ENCODE measurements at regions not wholly inside any gene's neighbourhood (a gene's known extent, or its start where the extent isn't known, plus 50 kb on each side); places are given as distances from the start of the nearest gene placed in this dataset.

DNA sequence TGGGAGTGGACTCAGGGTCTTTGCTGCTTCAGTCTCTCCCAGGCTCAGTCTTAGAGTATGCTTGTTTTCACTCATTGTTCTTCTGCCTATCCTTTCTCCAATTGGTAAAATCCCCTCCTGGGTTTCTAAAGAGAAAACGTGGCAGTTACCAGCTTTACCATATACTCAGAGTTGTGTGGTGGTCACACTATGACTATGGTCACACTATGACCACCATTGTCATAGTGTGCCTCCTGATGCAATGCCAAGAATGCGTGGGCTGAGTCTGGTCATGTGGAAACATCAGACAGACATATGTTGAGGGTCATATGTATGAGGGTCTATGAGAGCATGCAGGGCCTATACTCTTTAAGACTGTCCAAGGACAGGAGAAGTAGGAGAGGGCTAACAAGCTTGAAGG, 326.5 kb upstream of the PRR16 start:
- Histone ChIP-seq H3K4me1 (replicated peaks in 1 of 2; ENCODE audit: control insufficient read depth in 2 of 2, insufficient read depth in 2 of 2, low read length in 2 of 2) (no peaks in the 10 kb centered on the region), H3K9me1 (ENCODE audit: control insufficient read depth, insufficient read depth, low read length) (no peaks in the 10 kb centered on the region), H3K4me2 (ENCODE audit: insufficient read depth, low read length) (no peak overlapping the region), H2AFZ (ENCODE audit: low read depth, low read length) (no peak overlapping the region), H4K20me1 (replicated peaks; ENCODE audit: control insufficient read depth, insufficient read depth, low read length) (no peaks in the 10 kb centered on the region), H3K9ac (ENCODE audit: insufficient read depth in 1 of 2, low read depth in 2 of 2, low read length in 2 of 2) (no peak overlapping the region), H3K9me3 (replicated peaks; ENCODE audit: control insufficient read depth, insufficient read depth, low read depth, low read length) (no peaks in the 10 kb centered on the region), H3K4me3 (no peak overlapping the region), H3K27ac (ENCODE audit: extremely low read depth, low read depth, low read length) (no peak overlapping the region), H3K36me3 (ENCODE audit: control insufficient read depth, insufficient read depth, low read length) (no peaks in the 10 kb centered on the region), H3K27me3 (ENCODE audit: control insufficient read depth in 2 of 2, insufficient read depth in 2 of 2, low read length in 2 of 2) (no peaks in the 10 kb centered on the region), H3K79me2 (ENCODE audit: control insufficient read depth, insufficient read depth, low read length) (no peaks in the 10 kb centered on the region)
- BruUV-seq (replicated peaks) = no TSS peak
- ATAC-seq (no peak), DNase-seq (ENCODE audit: extremely low read depth in 1 of 4, low spot score in 3 of 4) (no peak), FAIRE-seq (no peak)
- intact Hi-C loops (cut with micrococcal nuclease) (no loop called here), in situ Hi-C loops (cut with MboI) (no loop called here)
- ChIA-PET CTCF (ENCODE audit: low intra/inter-chr PET ratio) (no interaction called here), POLR2A (no interaction called here)
- WGBS (ENCODE audit: insufficient coverage, low coverage, missing lambda C conversion rate) = 9% methylated on average over 2 of the region's 2 CpGs
- TF ChIP-seq, protein P1, sequence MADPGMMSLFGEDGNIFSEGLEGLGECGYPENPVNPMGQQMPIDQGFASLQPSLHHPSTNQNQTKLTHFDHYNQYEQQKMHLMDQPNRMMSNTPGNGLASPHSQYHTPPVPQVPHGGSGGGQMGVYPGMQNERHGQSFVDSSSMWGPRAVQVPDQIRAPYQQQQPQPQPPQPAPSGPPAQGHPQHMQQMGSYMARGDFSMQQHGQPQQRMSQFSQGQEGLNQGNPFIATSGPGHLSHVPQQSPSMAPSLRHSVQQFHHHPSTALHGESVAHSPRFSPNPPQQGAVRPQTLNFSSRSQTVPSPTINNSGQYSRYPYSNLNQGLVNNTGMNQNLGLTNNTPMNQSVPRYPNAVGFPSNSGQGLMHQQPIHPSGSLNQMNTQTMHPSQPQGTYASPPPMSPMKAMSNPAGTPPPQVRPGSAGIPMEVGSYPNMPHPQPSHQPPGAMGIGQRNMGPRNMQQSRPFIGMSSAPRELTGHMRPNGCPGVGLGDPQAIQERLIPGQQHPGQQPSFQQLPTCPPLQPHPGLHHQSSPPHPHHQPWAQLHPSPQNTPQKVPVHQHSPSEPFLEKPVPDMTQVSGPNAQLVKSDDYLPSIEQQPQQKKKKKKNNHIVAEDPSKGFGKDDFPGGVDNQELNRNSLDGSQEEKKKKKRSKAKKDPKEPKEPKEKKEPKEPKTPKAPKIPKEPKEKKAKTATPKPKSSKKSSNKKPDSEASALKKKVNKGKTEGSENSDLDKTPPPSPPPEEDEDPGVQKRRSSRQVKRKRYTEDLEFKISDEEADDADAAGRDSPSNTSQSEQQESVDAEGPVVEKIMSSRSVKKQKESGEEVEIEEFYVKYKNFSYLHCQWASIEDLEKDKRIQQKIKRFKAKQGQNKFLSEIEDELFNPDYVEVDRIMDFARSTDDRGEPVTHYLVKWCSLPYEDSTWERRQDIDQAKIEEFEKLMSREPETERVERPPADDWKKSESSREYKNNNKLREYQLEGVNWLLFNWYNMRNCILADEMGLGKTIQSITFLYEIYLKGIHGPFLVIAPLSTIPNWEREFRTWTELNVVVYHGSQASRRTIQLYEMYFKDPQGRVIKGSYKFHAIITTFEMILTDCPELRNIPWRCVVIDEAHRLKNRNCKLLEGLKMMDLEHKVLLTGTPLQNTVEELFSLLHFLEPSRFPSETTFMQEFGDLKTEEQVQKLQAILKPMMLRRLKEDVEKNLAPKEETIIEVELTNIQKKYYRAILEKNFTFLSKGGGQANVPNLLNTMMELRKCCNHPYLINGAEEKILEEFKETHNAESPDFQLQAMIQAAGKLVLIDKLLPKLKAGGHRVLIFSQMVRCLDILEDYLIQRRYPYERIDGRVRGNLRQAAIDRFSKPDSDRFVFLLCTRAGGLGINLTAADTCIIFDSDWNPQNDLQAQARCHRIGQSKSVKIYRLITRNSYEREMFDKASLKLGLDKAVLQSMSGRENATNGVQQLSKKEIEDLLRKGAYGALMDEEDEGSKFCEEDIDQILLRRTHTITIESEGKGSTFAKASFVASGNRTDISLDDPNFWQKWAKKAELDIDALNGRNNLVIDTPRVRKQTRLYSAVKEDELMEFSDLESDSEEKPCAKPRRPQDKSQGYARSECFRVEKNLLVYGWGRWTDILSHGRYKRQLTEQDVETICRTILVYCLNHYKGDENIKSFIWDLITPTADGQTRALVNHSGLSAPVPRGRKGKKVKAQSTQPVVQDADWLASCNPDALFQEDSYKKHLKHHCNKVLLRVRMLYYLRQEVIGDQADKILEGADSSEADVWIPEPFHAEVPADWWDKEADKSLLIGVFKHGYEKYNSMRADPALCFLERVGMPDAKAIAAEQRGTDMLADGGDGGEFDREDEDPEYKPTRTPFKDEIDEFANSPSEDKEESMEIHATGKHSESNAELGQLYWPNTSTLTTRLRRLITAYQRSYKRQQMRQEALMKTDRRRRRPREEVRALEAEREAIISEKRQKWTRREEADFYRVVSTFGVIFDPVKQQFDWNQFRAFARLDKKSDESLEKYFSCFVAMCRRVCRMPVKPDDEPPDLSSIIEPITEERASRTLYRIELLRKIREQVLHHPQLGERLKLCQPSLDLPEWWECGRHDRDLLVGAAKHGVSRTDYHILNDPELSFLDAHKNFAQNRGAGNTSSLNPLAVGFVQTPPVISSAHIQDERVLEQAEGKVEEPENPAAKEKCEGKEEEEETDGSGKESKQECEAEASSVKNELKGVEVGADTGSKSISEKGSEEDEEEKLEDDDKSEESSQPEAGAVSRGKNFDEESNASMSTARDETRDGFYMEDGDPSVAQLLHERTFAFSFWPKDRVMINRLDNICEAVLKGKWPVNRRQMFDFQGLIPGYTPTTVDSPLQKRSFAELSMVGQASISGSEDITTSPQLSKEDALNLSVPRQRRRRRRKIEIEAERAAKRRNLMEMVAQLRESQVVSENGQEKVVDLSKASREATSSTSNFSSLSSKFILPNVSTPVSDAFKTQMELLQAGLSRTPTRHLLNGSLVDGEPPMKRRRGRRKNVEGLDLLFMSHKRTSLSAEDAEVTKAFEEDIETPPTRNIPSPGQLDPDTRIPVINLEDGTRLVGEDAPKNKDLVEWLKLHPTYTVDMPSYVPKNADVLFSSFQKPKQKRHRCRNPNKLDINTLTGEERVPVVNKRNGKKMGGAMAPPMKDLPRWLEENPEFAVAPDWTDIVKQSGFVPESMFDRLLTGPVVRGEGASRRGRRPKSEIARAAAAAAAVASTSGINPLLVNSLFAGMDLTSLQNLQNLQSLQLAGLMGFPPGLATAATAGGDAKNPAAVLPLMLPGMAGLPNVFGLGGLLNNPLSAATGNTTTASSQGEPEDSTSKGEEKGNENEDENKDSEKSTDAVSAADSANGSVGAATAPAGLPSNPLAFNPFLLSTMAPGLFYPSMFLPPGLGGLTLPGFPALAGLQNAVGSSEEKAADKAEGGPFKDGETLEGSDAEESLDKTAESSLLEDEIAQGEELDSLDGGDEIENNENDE (IDR thresholded peaks at IDR 0.05; ENCODE audit: low read depth, low read length) = no peak
- TF ChIP-seq RBM22 (IDR thresholded peaks at IDR 0.05; ENCODE audit: low read depth, low read length, poor library complexity, severe bottlenecking) = no peak
- no peak for TF ChIP-seq E2F3 (CRISPR knock-in tag; IDR thresholded peaks at IDR 0.05)
- TF ChIP-seq, protein P2, sequence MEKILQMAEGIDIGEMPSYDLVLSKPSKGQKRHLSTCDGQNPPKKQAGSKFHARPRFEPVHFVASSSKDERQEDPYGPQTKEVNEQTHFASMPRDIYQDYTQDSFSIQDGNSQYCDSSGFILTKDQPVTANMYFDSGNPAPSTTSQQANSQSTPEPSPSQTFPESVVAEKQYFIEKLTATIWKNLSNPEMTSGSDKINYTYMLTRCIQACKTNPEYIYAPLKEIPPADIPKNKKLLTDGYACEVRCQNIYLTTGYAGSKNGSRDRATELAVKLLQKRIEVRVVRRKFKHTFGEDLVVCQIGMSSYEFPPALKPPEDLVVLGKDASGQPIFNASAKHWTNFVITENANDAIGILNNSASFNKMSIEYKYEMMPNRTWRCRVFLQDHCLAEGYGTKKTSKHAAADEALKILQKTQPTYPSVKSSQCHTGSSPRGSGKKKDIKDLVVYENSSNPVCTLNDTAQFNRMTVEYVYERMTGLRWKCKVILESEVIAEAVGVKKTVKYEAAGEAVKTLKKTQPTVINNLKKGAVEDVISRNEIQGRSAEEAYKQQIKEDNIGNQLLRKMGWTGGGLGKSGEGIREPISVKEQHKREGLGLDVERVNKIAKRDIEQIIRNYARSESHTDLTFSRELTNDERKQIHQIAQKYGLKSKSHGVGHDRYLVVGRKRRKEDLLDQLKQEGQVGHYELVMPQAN (IDR thresholded peaks at IDR 0.05; ENCODE audit: borderline replicate concordance) = no peak
- TF ChIP-seq ZC3H4 (CRISPR knock-in tag; IDR thresholded peaks at IDR 0.05; ENCODE audit: borderline replicate concordance) = no peak
- TF ChIP-seq MEIS2 (IDR thresholded peaks at IDR 0.05; ENCODE audit: partially characterized antibody) = no peak
- TF ChIP-seq, protein P3, sequence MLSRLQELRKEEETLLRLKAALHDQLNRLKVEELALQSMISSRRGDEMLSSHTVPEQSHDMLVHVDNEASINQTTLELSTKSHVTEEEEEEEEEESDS (CRISPR knock-in tag; IDR thresholded peaks at IDR 0.05) = no peak

All from K562 (cell line).